ENCODE measurements at regions not wholly inside any gene's neighbourhood (a gene's known extent, or its start where the extent isn't known, plus 50 kb on each side); places are given as distances from the start of the nearest gene placed in this dataset.

DNA sequence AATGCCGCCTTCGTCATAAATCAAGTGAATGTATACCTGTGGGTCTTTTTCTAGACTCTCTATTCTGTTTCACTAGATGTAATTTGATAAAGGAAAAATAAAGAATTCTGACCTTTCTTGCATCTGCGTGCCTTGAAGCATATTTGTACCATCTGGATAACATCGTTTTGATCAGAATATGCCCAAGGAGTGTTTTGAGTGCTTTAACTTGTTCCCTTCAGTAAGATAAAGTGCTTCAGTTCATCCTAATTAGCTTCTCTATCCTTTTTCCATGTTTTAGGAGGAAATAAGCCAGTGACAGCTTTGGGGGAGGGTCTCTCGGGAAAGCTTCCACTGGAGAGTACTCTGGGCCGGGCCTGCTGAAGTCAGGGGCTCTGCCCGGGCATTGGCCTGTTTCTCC is 113.5 kb upstream of the DAP start:
- H3K27me3 ChIP-seq (replicated peaks; ENCODE audit: insufficient read depth, low read length) = no peaks in the 10 kb centered on the region
- H3K27ac ChIP-seq (ENCODE audit: low read length) = no peak overlapping the region
- DNase-seq = no peak
- H3K4me3 ChIP-seq (ENCODE audit: low read length) = no peak overlapping the region
- TF ChIP-seq, protein P1, sequence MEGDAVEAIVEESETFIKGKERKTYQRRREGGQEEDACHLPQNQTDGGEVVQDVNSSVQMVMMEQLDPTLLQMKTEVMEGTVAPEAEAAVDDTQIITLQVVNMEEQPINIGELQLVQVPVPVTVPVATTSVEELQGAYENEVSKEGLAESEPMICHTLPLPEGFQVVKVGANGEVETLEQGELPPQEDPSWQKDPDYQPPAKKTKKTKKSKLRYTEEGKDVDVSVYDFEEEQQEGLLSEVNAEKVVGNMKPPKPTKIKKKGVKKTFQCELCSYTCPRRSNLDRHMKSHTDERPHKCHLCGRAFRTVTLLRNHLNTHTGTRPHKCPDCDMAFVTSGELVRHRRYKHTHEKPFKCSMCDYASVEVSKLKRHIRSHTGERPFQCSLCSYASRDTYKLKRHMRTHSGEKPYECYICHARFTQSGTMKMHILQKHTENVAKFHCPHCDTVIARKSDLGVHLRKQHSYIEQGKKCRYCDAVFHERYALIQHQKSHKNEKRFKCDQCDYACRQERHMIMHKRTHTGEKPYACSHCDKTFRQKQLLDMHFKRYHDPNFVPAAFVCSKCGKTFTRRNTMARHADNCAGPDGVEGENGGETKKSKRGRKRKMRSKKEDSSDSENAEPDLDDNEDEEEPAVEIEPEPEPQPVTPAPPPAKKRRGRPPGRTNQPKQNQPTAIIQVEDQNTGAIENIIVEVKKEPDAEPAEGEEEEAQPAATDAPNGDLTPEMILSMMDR (IDR thresholded peaks at IDR 0.05; ENCODE audit: low read length) = no peak
- no peak for TF ChIP-seq EZH2phosphoT487 (IDR thresholded peaks at IDR 0.05; ENCODE audit: low read length)
- TF ChIP-seq EZH2 (optimal IDR thresholded peaks at IDR 0.05; ENCODE audit: low read depth, low read length) = no peak
- no peak overlapping the region for H3K4me2 ChIP-seq (ENCODE audit: low read depth, low read length)
- no peaks in the 10 kb centered on the region for H3K36me3 ChIP-seq (replicated peaks; ENCODE audit: insufficient read depth, low read length)
- no peaks in the 10 kb centered on the region for H3K9me2 ChIP-seq (replicated peaks; ENCODE audit: insufficient read depth, low read length)
- H3K9ac ChIP-seq (ENCODE audit: low read length) = no peak overlapping the region
- no peaks in the 10 kb centered on the region for H3K4me1 ChIP-seq (ENCODE audit: low read length)
- no peaks in the 10 kb centered on the region for H3K79me2 ChIP-seq (ENCODE audit: low read length)
- no peak overlapping the region for H2AFZ ChIP-seq (ENCODE audit: low read length)
- H3K9me3 ChIP-seq (replicated peaks; ENCODE audit: insufficient read depth, low read length) = no peaks in the 10 kb centered on the region
- H4K20me1 ChIP-seq (ENCODE audit: insufficient read depth, low read length) = no peaks in the 10 kb centered on the region
- no peaks in the 10 kb centered on the region for H3F3A ChIP-seq (ENCODE audit: insufficient read depth, low read length)

DNA sequence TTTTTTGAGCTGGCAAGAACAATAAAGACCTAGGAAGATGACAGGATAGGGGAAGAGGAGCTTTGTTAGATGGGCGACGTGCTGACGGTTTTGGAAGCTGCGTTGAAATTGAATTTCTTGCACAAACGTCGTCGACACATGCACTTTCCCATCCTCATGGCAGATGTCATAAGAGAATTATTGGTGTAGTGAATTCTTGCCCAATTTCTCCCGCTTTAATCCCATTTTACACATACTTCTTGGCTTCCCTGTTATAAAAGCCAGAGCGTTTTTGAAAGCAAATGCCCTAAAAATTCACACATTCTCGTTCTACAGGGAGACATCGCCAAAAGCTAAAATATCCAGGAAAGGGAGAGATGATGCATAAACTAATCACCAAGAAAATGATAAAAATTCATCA is 109.8 kb upstream of the DAP start:
- Histone ChIP-seq H3K36me3 (replicated peaks; ENCODE audit: insufficient read depth, low read length) (no peaks in the 10 kb centered on the region), H2AFZ (ENCODE audit: low read length) (no peak overlapping the region), H3K27ac (ENCODE audit: low read length) (no peak overlapping the region), H4K20me1 (ENCODE audit: insufficient read depth, low read length) (no peaks in the 10 kb centered on the region), H3K4me2 (ENCODE audit: low read depth, low read length) (no peak overlapping the region), H3K9me2 (replicated peaks; ENCODE audit: insufficient read depth, low read length) (no peaks in the 10 kb centered on the region), H3K4me3 (ENCODE audit: low read length) (no peak overlapping the region), H3K27me3 (replicated peaks; ENCODE audit: insufficient read depth, low read length) (no peaks in the 10 kb centered on the region), H3K79me2 (ENCODE audit: low read length) (no peaks in the 10 kb centered on the region), H3K4me1 (ENCODE audit: low read length) (no peaks in the 10 kb centered on the region), H3F3A (ENCODE audit: insufficient read depth, low read length) (no peaks in the 10 kb centered on the region), H3K9ac (ENCODE audit: low read length) (no peak overlapping the region), H3K9me3 (replicated peaks; ENCODE audit: insufficient read depth, low read length) (no peaks in the 10 kb centered on the region)
- no peak for DNase-seq
- TF ChIP-seq EZH2 (optimal IDR thresholded peaks at IDR 0.05; ENCODE audit: low read depth, low read length) = no peak
- TF ChIP-seq EZH2phosphoT487 (IDR thresholded peaks at IDR 0.05; ENCODE audit: low read length) = no peak
- TF ChIP-seq, protein P1 (IDR thresholded peaks at IDR 0.05; ENCODE audit: low read length) = no peak

DNA sequence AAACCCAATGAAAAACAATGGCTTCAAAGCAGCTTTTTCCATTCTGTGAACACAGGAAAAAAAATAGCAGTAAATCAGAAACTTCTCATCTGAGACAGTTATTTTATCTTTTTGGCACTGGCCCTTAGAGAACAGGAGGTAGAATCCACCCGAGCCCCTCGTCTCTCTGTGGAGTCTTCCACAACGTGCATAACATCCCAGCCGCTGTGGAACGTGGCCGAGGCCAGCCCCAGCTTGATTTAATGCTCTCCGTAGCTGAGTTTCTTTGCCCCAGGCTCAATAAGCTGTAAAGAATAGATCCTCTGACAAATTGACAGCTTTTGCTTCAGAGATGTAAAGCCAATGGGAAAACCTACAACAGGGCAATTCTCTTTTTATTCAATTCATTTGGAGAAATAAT is 107.9 kb upstream of the DAP start:
- Histone ChIP-seq H3K9me3 (replicated peaks; ENCODE audit: insufficient read depth, low read length) (no peaks in the 10 kb centered on the region), H2AFZ (ENCODE audit: low read length) (no peak overlapping the region), H3K36me3 (replicated peaks; ENCODE audit: insufficient read depth, low read length) (no peaks in the 10 kb centered on the region), H3K79me2 (ENCODE audit: low read length) (no peaks in the 10 kb centered on the region), H4K20me1 (ENCODE audit: insufficient read depth, low read length) (no peaks in the 10 kb centered on the region), H3K4me3 (ENCODE audit: low read length) (no peak overlapping the region), H3K9me2 (replicated peaks; ENCODE audit: insufficient read depth, low read length) (no peaks in the 10 kb centered on the region), H3K27ac (ENCODE audit: low read length) (no peak overlapping the region), H3K4me2 (ENCODE audit: low read depth, low read length) (no peak overlapping the region), H3F3A (ENCODE audit: insufficient read depth, low read length) (no peaks in the 10 kb centered on the region), H3K9ac (ENCODE audit: low read length) (no peak overlapping the region), H3K27me3 (replicated peaks; ENCODE audit: insufficient read depth, low read length) (no peaks in the 10 kb centered on the region), H3K4me1 (ENCODE audit: low read length) (no peaks in the 10 kb centered on the region)
- no peak for DNase-seq
- no peak for TF ChIP-seq EZH2phosphoT487 (IDR thresholded peaks at IDR 0.05; ENCODE audit: low read length)
- TF ChIP-seq, protein P1 (IDR thresholded peaks at IDR 0.05; ENCODE audit: low read length) = no peak
- no peak for TF ChIP-seq EZH2 (optimal IDR thresholded peaks at IDR 0.05; ENCODE audit: low read depth, low read length)

All from MM.1S (cell line).